ENCODE measurements at regions not wholly inside any gene's neighbourhood (a gene's known extent, or its start where the extent isn't known, plus 50 kb on each side); places are given as distances from the start of the nearest gene placed in this dataset.

DNA sequence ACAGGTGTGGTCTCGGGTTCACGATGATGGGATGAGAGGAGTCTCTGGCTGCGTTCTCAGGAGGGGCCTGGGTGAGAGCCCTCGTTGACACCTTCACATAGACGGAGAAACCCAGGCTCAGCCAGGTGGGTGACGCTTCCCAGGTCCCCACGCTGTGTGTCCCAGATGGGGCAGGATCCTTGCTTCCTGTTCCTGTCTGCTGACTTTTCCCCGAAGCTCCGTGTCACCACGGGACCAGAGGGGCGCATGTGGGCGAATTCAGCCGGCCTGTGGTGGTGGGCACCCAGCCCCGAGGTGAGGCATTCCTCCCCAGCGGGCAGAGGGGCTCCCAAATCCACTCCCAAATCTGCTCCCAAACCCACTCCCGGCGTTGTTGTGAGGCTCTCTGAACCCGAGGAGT is 732.8 kb downstream of the BRD1 start:
- no peak for DNase-seq

DNA sequence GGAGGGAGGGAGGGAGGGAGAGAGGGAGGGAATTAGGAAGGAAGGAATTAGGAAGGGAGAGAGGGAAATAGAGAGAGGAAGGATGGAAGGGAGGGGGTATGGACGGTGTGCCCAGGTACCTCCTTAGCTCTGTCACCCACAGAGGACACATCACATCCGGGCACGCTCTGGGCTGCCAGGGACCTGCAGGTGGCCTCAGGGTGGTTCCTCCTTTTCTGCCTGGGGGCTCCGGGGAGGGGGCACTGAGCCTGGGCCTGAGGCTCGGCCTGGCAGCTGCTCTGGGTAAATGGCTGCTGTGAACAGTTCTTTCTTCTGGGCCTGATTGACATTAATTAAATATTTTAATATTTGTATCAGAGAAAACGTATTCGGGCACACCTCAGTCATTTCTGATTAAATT is 733.5 kb downstream of the BRD1 start:
- DNase-seq = no peak

DNA sequence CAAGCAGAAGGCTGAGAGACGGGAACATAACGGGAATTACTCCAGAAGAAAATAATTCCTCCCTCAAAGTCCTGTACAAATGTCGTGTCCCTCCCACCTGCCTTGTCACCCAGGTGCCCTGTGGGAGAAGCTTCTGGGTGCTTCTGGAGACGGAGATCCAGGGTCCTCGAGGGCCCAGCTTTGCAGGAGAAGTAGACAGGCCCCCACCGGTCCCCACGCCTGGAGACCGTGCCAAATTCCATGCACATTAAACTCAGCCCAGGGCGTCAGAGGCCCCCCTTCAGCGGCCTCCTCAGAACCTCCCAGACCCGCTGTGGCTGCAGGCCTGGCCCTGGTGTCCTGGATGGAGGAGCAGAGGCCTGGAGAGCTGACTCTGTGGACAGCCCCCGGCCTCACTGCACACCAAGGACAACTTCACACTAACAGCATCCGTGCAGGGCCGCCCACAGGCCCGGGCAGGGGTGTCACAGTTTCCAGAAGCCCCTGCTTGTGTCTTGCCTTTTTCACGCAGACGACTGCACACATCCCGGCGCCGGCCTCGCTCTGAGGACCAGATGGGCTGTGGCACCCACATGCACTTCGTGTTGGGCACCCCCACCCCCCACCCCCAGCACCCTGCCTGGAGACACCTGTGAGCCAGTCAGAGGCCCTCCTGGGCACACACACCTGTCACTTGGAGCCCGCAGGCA is 734.3 kb downstream of the BRD1 start:
- no peak for DNase-seq

DNA sequence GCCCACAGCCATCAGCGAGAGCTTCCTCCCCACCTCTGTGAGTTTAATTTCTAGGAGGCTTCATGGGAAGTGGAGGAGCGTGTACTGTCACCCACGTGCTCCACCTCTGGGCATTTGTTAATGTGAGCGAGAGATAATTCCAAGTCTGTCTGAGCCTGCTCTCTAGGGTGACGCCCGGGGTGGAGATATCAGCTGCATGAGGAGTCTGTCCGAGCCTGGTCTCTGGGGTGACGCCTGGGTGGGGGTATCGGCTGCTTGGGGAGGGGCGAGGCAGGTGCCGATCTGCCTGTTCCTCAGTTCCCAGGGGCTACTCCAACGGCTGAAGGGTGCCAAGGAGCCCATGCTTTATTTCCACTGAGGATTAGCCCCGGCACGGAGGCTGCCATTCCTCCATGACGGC is 735.0 kb downstream of the BRD1 start:
- no peak for DNase-seq

DNA sequence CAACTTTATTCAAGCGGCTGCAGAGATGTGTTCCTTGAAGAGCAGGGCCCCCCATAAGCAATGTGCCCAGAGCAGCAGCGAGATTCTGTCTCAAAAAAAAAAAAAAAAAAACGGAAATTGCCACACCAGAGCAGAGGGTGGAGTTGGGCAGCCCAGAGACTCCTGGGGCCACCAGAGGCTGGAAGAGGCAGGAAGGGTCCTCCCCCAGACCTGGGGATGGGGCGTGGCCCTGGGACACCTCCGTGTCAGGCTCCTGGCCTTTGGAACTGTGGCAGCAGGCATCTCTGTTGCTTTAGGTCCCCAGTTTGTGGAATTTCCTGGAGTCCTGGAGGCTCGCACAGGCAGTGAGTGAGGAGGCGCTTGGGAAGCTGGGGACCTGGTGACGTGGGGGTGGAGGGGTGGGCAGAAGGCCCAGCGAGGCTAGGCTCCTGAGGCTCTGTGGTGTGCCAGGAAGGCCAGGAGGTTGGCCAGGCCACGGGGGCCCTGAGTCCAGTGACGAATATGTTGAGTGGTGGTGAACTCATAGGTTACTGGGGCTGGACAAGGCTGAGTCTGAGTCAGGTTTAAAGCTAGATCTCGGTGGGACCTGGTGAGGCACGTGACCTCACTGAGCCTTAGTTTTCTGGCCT is 735.6 kb downstream of the BRD1 start:
- DNase-seq = no peak

DNA sequence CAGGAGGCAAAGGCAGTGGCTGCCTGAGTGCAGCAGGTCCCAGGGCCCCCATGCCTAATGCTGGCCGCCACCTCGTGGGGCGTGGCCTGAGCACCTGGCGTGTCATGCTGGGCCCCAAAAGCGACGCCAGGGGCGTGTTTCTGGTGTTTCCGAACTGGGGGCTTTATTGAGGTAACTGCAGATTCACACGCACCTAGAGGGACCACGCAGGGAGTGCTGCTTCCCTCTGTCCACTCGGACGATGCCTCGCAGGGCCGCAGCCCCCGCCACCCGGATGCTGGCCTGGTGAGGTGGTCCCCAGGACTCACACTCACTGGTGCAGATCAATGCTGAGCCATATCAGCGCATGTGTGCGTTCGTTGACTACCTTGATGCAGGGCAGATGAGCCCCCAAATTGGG is 736.2 kb downstream of the BRD1 start:
- DNase-seq = no peak

DNA sequence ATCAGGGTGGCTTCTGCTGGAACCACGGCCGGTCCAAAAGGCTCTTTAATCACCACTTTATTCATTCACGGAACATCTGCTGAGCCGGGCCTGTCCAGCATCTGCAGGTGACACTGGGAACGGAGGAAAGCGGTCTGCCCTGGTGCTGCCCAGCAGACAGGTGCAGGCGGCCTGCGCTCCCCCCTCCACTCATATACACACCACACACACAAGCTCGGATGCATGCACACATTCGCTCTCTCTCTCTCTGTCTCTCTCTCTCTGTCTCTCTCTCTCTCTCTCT is 736.9 kb downstream of the BRD1 start:
- no peak for DNase-seq

DNA sequence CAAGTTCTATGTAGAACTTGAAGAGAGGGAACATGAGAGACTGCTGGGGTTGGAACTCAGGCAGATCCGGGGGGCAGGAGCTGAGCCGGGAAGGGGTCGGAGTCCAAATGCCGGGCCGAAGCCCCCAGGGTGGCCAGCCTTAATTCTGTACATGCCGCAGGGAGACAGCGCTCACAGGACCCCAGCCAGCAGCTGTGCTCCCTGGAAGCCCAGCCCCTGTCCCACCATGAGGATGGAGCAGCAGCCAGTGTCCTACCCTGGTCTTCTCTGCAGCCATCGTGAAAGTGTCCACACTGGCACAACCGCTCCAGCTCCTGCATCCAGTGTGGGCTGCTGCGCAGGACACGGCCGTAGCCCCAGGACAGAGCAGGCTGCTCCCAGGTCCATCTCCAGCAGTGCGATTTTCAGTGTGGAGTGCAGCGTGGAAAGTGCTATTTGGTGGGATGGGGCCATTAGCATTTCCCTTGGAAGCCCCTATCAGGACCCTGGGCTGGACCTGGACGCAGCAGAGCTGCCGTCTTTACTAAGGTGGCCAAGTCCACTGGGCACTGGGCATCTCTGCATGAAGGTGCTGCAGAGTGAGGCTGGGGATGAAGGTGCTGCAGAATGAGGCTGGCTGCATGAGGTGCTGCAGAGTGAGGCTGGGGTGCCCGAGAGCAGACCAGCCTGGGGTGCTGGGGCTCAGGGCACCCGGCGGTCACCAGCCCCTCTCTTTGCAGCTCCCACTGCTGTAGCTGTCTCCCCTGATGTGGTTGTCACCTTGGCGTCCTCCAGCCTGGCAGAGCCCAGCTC is 737.4 kb downstream of the BRD1 start:
- no peak for DNase-seq

DNA sequence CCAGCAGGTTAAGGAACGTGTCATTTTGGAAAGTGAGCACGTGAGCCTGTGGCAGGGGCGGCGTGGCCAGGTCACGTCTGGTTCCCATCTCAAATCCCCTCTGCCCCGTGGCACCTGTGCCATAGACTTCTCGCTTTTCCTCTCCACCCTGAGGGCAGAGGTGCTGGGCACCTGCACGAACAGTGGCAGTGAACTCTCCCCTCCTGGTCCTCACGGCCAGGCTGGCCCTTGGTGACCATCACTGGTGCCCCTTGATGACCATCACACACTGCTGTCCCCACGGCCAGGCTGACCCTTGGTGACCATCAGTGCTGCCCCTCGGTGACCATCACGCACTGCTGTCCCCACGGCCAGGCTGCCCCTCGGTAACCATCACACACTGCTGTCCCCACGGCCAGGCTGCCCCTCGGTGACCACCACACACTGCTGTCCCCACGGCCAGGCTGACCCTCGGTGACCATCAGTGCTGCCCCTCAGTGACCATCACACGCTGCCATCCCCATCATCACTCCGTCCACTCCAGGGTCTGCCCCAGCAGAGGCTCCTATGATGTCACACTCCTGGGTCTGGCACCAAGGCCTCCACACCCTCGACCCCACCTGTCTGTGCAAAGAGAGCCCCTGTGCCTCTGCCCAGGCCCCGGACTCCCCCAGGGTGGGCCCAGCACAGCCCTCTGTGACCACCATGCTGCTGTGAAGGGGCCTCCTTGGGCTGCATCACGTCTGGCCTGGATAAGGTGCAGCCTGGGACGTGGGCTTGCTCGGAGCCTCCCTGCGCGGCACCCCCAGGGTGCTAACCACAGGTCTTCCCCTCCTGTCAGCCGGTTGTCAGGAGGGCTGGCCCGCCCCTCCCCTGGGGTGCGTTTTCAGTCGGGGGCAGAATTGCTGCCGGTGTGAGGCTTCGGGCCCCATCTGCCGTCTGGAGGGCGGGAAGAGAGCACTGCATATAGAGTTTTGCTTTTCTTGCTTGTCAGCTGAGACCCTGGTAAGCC is 738.6 kb downstream of the BRD1 start:
- no peak for DNase-seq

DNA sequence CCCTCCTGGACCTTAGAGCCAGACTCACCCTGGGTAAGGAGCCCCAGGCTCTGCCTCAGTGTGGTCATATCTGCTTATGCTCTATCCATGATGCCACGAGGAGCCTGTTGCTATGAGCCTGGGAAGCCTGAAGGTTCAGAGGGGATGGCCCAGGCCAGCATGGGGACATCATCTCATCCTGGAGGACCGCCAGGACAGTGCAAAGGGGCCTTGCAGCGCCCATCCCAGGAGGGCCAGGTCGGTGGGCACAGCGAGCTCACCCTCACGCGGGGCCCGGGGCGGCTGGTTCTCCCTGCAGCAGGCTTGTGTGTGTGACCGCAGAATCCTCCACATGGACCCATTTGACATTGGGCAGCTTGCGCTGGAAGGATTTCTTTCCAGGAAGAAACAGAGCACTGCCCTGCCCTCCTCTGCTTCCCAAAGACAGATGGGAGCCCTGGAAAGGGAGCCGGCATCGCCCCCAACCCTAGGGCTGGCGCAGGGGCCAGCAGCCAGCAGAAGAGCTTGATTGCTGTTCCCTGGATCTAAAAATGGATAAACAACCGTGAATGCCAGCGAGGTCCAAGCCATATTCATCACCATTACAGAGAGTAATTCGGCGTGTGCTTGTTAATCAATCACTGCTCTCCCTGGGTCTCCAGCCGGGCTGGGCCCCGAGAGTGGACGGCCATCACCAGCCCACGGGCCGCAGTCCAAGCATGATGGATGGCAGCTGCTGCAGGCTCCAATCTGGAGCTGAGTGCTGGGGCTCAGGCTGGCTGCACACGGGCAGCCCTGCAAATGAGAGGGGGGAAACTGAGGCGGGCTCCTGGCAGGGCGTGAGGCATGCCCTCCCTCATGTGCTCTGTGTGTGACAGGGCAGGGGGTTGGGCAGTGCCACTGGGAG is 739.7 kb downstream of the BRD1 start:
- DNase-seq = no peak

DNA sequence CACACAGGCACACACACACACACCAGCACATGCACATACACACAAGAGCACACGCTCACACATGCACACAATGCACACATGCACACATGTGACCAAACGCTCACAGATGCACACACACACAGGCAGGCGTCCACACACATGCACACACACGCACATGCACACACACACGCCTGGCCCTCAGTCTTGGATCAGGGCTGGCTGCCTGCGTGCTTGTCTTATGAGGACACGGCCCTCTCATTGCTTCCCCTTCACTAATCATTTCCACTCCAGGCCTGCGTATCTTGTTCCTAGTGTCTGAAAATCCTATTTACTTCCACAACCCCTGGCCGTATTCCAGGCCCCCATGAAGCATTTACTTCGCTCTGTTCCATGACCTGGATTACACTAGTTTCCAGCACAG is 740.5 kb downstream of the BRD1 start:
- no peak for DNase-seq

DNA sequence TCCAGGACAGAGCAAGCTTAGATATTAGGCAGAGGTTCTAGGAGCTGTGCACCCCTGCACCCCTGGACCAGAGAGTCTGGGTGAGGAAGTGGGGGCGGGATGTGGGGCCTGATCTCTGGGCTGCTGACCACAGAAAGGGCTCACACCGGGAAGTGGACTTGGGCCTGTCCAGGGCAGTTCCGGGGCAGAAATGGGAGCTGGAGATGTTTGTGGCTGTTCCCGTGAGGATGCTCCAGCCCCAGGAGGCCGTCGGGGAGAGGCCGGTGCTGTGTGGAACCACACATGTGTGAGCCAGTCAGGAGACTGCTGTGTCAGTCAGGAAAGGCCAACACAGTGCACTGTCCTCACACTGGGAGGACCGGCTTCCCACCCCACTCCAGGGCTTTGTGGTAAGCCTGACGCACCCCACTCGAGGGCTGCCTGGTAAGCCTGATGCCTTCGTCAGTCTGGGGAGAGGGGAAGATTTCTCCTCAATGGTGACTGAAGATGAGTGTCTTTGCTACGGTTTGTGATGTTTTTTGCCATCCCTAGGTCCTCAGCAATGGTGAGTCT is 741.0 kb downstream of the BRD1 start:
- DNase-seq = no peak

DNA sequence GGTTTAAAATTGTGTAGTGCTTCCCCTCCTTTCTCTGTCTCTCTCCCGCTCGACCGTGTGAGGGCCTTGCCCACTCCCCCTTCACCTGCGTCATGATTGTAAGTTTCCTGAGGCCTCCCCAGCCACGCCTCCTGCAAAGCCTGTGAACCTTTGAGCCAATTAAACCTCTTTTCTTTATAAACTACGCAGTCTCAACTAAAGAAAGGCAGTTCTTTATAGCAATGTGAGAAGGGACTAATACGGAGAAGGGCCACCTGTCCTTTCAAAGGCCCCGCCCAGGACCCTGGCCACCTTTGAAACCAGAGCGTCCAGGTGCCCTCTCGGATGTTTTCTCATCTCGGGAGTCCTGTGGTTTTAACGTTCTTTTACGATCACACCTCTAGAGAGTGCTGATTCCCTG is 741.5 kb downstream of the BRD1 start:
- no peak for DNase-seq

DNA sequence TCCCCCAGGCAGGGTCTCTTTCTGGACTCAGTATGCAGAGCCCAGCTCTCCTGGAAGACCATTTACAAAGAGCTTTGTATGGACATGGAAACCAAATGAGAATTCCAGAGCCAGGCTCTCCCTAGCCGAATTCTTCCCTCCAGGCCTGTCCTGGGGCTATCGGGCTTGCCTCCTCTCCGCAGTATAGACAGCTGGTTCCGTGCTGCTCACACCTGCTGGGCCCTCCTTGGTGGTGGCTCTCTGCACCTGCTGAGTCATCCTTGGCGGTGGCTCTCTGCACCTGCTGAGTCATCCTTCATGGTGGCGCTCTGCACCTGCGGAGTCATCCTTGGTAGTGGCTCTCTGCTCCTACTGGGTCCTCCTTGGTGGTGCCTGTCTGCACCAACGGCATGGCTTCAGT is 743.5 kb downstream of the BRD1 start:
- DNase-seq = no peak

DNA sequence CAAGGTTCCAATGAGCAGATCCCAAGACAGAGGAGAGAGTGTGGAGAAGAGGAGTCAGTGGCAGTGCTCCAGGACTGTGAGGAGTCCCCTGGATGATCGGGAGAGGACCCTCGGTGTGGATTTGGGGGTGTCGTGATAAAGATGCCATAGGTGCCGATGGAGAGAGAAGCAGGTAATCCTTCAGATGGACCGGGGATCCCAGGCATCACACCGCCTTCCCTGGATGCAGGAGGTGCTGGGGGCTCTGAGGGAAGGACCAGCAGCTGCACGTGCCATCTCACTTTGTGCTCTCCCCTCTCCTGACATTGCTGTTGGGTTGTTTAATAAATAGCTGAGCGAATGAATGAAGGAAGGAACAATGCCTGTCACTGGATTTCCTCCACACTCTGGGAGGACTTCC is 744.1 kb downstream of the BRD1 start:
- DNase-seq = no peak

DNA sequence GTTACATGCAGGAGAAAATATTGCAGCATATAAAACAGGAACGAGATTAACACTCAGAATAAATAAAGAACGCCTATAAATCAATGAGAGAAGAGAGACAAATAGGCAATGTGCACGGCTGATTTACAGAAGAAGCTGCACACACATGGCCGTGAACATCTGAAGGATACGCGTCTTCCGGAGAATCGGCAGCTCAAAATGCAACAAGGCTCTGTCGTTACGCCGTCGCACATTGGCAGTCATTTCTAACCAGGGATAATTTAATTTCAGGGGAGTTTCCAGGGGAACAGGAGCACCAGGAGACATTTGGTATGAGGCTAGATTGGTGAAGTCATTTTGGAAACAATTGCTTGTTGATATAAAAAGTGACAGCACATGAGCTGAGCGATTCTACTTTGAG is 745.2 kb downstream of the BRD1 start:
- no peak for DNase-seq

DNA sequence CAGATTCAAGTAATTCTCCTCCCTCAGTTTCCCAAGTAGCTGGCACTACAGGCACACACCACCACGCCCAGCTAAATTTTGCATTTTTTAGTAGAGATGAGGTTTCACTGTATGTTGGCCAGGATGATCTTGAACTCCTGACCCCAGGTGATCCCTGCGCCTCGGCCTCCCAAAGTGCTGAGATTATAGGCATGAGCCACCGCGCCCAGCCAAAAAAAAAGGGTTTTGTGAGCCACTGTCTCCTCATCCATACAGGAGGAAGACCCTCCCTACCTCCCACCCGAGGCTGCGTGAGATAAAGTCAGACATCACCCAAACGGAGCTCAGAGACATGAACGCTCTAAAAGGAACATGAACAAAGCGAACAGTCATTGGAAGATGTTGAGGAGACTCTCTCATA is 745.7 kb downstream of the BRD1 start:
- DNase-seq = no peak

DNA sequence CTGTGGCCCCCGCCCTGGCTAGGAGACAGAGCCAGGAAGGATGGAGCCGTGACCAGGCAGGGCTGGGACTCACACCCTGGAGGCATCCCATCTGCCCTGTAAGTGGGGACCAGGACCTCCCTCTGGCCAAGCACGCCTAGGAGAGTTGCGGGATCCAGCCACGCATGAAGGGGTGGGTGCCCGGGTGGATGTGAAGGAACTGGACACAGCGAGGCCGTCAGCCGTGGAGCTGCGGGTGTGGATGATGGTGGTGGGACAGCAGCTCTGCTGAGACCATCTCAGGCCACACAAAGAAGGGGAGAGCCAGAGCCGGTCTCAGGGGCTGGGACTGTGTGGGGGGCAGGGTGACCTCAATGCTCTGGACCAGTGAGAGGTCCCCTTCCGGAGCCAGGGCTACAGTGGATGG is 746.4 kb downstream of the BRD1 start:
- DNase-seq = no peak

DNA sequence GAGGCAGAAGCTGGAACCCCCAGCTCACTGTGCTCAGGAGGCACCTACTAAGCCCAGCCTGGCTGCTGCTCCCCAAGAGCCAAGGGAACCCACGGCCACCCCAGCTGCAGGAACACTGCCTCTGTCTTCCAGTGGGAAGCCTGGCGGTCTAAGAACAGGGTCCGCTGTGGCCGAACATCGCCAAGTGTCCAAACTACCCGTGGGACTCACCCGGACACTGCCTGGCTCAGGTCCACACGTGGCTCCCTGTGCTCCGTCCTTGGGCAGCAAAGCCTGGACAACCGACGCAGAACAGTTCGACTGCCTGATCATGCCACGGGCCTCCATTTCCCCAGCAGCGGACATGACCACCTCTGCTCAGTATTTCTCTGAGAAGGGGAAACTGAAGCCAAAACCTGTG is 747.0 kb downstream of the BRD1 start:
- no peak for DNase-seq

DNA sequence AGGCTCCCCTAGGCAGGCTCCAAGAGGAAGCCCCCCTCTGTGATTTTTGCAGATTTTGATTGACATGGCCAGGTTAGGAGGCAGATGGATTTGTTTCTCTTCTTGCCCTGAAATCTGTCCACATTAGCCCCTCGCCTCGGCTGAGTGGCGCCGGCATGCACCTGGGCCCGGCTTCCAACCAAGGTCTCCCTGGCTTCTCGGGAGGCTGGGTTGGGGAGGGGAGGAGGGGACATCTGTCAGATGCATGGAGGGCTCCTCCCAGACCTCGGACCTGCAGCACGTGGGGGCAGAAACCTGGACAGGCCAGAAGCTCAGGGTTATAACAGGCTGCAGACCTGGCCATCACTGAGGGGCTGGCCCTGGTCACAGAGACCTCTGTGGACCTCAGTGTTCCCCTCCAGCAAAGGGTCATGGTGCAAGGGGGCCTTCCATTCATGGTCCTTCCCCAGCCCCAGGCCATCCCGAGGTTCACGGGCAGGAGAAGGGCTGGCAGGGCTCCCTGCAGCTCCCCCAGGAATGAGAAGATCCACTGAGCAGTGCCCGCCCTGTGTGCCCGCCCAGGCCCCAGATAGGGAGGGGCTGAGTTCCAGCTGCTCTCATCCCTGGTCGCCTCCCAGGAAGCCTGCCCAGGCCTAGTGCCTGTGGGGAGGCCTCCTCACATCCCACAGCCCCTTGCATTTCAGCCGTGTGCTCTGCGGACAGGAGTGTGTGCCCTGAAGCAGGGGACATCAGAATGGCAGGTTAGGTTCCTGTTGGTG is 747.8 kb downstream of the BRD1 start:
- DNase-seq = no peak

Data from dermis blood vessel endothelial cell (primary cell).